Large intestine (tissue), 3 donors: ENCODE measurements at regions not wholly inside any gene's neighbourhood (a gene's known extent, or its start where the extent isn't known, plus 50 kb on each side); places are given as distances from the start of the nearest gene placed in this dataset.

ENCODE experiments used
- DNase-seq, 2 donors: peaks; one replicate each; pipeline versions ENCODE4 v3.0.0 to v3.0.0-alpha.2; 2013
- H3K27ac ChIP-seq: one replicate; pipeline ENCODE4 v1.5.1; 2013; ENCODE audit warnings: low read length
- H3K27me3 ChIP-seq: 2 replicates; pipeline ENCODE4 v1.6.1; 2013; ENCODE audit warnings: low read length; ENCODE audit not compliant: control insufficient read depth, insufficient read depth
- H3K36me3 ChIP-seq: 2 replicates; pipeline ENCODE4 v1.6.1; 2013; ENCODE audit warnings: low read length; ENCODE audit not compliant: control insufficient read depth, insufficient read depth
- H3K4me1 ChIP-seq: one replicate; pipeline ENCODE4 v1.6.1; 2013; ENCODE audit warnings: low read length; ENCODE audit not compliant: control insufficient read depth, insufficient read depth
- H3K4me3 ChIP-seq: one replicate; pipeline ENCODE4 v1.5.1; 2013; ENCODE audit warnings: low read length
- H3K9me3 ChIP-seq: one replicate; pipeline ENCODE4 v1.6.1; 2013; ENCODE audit warnings: mild to moderate bottlenecking, low read depth, low read length, moderate library complexity; ENCODE audit not compliant: control insufficient read depth
- WGBS: methylation state at CpG from one replicate; pipeline ENCODE4 v1.1.5; 2013; ENCODE audit warnings: low lambda C conversion rate; ENCODE audit not compliant: insufficient coverage; 5-methylcytosine and 5-hydroxymethylcytosine counted together

GRCh38 chr2:76341439-76341838 is 630.7 kb upstream of the GCFC2 start:
- Histone ChIP-seq H3K4me3 (no peak overlapping the region), H3K27ac (no peak overlapping the region), H3K27me3 (no peaks in the 10 kb centered on the region), H3K9me3 (no peaks in the 10 kb centered on the region), H3K36me3 (no peaks in the 10 kb centered on the region), H3K4me1 (no peaks in the 10 kb centered on the region)
- 88% methylated on average over 2 of the region's 2 CpGs for WGBS
- DNase-seq, result no peak

DNA sequence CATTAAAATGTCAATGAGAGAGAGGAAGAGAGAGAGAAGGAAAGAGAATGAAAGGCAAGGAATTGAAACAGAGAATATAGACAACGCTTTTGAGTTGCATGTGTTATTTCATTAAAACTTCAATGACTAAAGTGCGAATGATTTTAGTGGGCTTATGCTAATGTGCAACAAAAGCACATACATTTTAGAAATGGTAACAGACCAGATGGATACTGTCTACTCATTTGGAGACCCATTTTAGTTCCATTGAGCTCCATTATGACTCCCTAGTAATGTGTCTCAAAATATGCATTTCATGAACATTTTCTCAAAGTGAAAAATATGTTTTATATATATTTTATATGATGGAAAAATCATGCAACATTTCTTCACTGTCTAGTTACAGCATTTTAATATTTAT is 622.2 kb upstream of the GCFC2 start:
- Histone ChIP-seq H3K27me3 (no peaks in the 10 kb centered on the region), H3K36me3 (no peaks in the 10 kb centered on the region), H3K27ac (no peak overlapping the region), H3K4me1 (no peaks in the 10 kb centered on the region), H3K9me3 (no peaks in the 10 kb centered on the region), H3K4me3 (no peak overlapping the region)
- WGBS, result no CpG with 5 or more reads among the region's 2 CpGs
- no peak for DNase-seq

DNA sequence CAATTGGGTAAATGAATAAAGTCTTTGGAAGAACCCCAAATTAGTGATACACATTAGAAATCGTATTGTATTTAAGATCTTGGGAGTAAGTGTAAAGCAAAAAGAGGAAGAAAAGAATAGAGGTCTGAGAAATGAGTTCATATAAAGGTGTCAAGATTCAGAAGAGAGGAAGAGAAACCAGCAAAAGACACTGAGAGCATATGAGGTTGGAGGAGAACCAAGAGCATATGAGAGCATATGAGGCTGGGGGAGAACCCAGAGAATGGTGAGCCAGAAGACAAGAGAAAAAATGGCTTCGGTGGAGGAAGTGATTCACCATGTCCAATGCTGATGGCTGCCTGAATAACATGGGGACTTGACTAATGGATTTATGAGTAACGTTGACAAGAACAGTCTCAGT is 620.1 kb upstream of the GCFC2 start:
- WGBS, result 86% methylated on average over 2 of the region's 3 CpGs
- Histone ChIP-seq H3K27ac (no peak overlapping the region), H3K4me3 (no peak overlapping the region), H3K4me1 (no peaks in the 10 kb centered on the region), H3K27me3 (no peaks in the 10 kb centered on the region), H3K9me3 (no peaks in the 10 kb centered on the region), H3K36me3 (no peaks in the 10 kb centered on the region)
- no peak for DNase-seq

- Histone ChIP-seq H3K4me1 (no peaks in the 10 kb centered on the region), H3K27ac (no peak overlapping the region), H3K36me3 (no peaks in the 10 kb centered on the region), H3K27me3 (no peaks in the 10 kb centered on the region), H3K4me3 (no peak overlapping the region), H3K9me3 (no peaks in the 10 kb centered on the region)
- no peak for DNase-seq
- no CpG with 5 or more reads among the region's 1 CpG for WGBS
Observed at GRCh38 chr2:76326636-76327035, 615.9 kb upstream of the GCFC2 start.

- no peaks in the 10 kb centered on the region for H3K4me1 ChIP-seq
- H3K27ac ChIP-seq, result no peak overlapping the region
- H3K4me3 ChIP-seq, result no peak overlapping the region
- no peaks in the 10 kb centered on the region for H3K9me3 ChIP-seq
- H3K27me3 ChIP-seq, result no peaks in the 10 kb centered on the region
- whole genome bisulfite sequencing, result 100% methylated on average over 1 of the region's 4 CpGs
- no peaks in the 10 kb centered on the region for H3K36me3 ChIP-seq
- no peak for DNase-seq
Observed at GRCh38 chr2:76323381-76323780, 612.7 kb upstream of the GCFC2 start.

DNA sequence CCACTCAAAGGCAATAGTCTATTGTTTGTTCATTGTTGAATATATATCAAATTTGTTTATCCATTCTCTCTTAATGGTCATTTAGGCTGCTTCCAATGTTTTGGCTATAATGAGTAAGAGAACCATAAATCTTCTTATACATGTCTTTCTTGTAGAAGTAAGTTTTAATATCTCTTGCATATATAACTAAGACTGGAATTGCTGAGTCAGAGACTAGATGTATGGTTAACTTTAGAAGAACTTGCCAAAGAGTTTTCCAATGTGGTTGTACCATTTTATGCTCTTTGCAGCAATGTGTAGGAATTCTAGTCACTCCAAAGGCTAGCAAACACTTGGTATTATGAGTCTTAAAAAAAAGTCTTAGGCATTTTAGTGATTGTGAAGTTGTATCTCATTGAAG is 610.0 kb upstream of the GCFC2 start:
- Histone ChIP-seq H3K36me3 (no peaks in the 10 kb centered on the region), H3K4me3 (no peak overlapping the region), H3K4me1 (no peaks in the 10 kb centered on the region), H3K27me3 (no peaks in the 10 kb centered on the region), H3K27ac (no peak overlapping the region), H3K9me3 (no peaks in the 10 kb centered on the region)
- no peak for DNase-seq

DNA sequence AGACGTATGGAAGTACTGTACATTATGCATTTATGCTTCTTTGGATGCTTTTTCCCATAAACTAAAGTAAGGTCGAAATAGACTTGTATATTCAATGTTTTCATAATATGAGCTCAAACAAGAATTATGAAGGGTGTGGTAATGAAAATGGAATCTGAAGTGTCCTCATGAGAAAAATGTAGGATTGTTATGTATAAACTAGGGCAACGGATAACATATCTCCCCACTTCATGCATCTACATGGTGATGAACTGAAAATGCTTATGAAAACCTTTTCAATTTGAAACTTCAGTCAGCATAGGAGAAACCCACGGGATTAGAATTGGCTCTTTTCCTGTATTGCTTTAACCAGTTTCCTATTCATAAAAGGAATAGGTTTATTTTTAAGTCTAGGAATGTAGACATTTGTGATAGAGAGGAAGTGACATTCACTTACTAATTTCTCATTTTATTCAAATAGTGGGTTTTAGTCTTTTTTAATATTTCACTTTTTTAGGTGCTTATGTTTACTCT is 608.2 kb upstream of the GCFC2 start:
- Histone ChIP-seq H3K4me3 (no peak overlapping the region), H3K4me1 (no peaks in the 10 kb centered on the region), H3K27me3 (no peaks in the 10 kb centered on the region), H3K27ac (no peak overlapping the region), H3K9me3 (no peaks in the 10 kb centered on the region), H3K36me3 (no peaks in the 10 kb centered on the region)
- WGBS, result 75% methylated on average over 2 of the region's 4 CpGs
- no peak for DNase-seq

DNA sequence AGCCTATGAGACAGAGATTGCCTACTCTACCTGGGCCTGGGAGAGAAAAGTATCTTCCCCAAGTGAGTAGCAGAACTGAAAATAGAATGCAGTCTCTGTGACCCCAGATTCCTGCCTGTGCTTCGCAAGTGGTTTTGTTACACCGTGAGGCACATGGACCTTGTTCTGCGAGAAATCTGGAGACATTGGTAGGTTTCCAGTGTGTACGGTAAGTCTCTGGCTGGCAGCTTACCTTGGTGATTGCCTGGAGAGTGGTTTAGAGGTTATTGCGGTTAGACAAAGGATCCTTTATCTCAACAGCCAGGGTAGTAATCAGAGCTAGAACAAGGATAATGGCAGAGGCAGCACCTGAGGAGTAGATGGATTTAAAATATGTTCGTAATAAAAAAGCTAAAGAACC is 606.0 kb upstream of the GCFC2 start:
- Histone ChIP-seq H3K4me1 (no peaks in the 10 kb centered on the region), H3K4me3 (no peak overlapping the region), H3K36me3 (no peaks in the 10 kb centered on the region), H3K27me3 (no peaks in the 10 kb centered on the region), H3K9me3 (no peaks in the 10 kb centered on the region), H3K27ac (no peak overlapping the region)
- no peak for DNase-seq
- 70% methylated on average over 1 of the region's 6 CpGs for WGBS

GRCh38 chr2:76314271-76315020 is 603.7 kb upstream of the GCFC2 start:
- Histone ChIP-seq H3K27me3 (no peaks in the 10 kb centered on the region), H3K27ac (no peak overlapping the region), H3K9me3 (no peaks in the 10 kb centered on the region), H3K4me3 (no peak overlapping the region), H3K4me1 (no peaks in the 10 kb centered on the region), H3K36me3 (no peaks in the 10 kb centered on the region)
- no peak for DNase-seq
- 33% methylated on average over 2 of the region's 3 CpGs for WGBS

- no peaks in the 10 kb centered on the region for H3K36me3 ChIP-seq
- 86% methylated on average over 1 of the region's 4 CpGs for WGBS
Observed at GRCh38 chr2:76312236-76312635, 601.5 kb upstream of the GCFC2 start.

DNA sequence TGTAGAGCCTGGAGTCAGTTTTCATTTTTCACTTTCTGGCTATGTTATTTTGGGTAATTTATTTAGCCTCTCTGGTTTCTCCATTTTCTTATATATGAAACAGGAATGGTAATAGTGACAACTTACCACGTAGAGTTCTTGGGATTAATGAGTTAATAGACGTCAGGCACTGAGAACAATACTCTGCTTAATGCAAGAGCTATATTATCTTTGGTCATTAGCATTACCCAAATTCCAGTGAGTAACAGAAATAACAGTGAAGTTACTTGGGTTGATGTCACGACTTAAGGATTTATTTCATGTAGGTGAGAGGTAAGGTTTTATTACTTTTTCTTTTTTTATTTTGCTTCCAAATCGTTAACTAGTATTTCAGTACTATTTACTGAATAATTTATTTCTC is 601.0 kb upstream of the GCFC2 start:
- WGBS, result 68% methylated on average over 2 of the region's 4 CpGs
- no peaks in the 10 kb centered on the region for H3K36me3 ChIP-seq
- H3K4me1 ChIP-seq, result no peaks in the 10 kb centered on the region
- no peak overlapping the region for H3K27ac ChIP-seq
- H3K4me3 ChIP-seq, result no peak overlapping the region
- no peaks in the 10 kb centered on the region for H3K9me3 ChIP-seq
- H3K27me3 ChIP-seq, result no peaks in the 10 kb centered on the region
- DNase-seq, result no peak

More at GRCh38 chr2:76312236-76312635, 601.5 kb upstream of the GCFC2 start:
- no peak for DNase-seq
- Histone ChIP-seq H3K27me3 (no peaks in the 10 kb centered on the region), H3K27ac (no peak overlapping the region), H3K9me3 (no peaks in the 10 kb centered on the region), H3K4me3 (no peak overlapping the region), H3K4me1 (no peaks in the 10 kb centered on the region)
